Spleen (tissue), 7 donors: ENCODE measurements at regions not wholly inside any gene's neighbourhood (a gene's known extent, or its start where the extent isn't known, plus 50 kb on each side); places are given as distances from the start of the nearest gene placed in this dataset.

Experiments
- CTCF ChIP-seq, 11 experiments: fragments of 200-600 bp in 7 of 11; fragments of 450-650 bp in 4 of 11; sonication (generic) in 4 of 11; IDR thresholded peaks in 8 of 11; conservative IDR thresholded peaks in 3 of 11; 1 replicate in 7 of 11; 2 replicates in 4 of 11; pipeline versions ENCODE4 v1.4.0 to v1.8.0; 2016 to 2021; ENCODE audit warnings: antibody characterized with exemption in 11 of 11, inconsistent platforms in 4 of 11, mild to moderate bottlenecking in 1 of 11
- POLR2A ChIP-seq, 3 donors: fragments of 450-650 bp; IDR thresholded peaks; one replicate each; pipeline ENCODE4 v1.5.1; 2017; ENCODE audit warnings: antibody characterized with exemption in 3 of 3, mild to moderate bottlenecking in 1 of 3
- POLR2AphosphoS5 ChIP-seq, 3 donors: sonication (generic); formaldehyde crosslinking; IDR thresholded peaks; one replicate each; pipeline ENCODE4 v1.5.1; 2017; ENCODE audit warnings: antibody characterized with exemption in 3 of 3
- donor health status: DM: no; HTN: no; CAD: no; lungs with moderate emphysema.
- donor health status: DM: no; HTN: no; CAD: no.
- donor health status: DM: no; HTN: no; CAD: no.

- TF ChIP-seq CTCF (IDR thresholded peaks at IDR 0.05 in 8 of 11, conservative IDR thresholded peaks at IDR 0.05 in 3 of 11) (no peak), POLR2A (IDR thresholded peaks at IDR 0.05) (no peak), POLR2AphosphoS5 (IDR thresholded peaks at IDR 0.05) (no peak)
Measured at GRCh38 chr10:128628252-128628651, 502.0 kb upstream of the MKI67 start.
